Gastroesophageal sphincter (tissue), 3 donors: ENCODE measurements at regions not wholly inside any gene's neighbourhood (a gene's known extent, or its start where the extent isn't known, plus 50 kb on each side); places are given as distances from the start of the nearest gene placed in this dataset.

Experiments
- EP300 ChIP-seq: sonication (generic); formaldehyde crosslinking; IDR thresholded peaks from one replicate; pipeline ENCODE4 v1.6.1; 2017; ENCODE audit warnings: antibody characterized with exemption, mild to moderate bottlenecking
- POLR2A ChIP-seq, 2 donors: fragments of 450-650 bp; IDR thresholded peaks; one replicate each; pipeline ENCODE4 v1.6.1; 2017; ENCODE audit warnings: antibody characterized with exemption in 2 of 2, mild to moderate bottlenecking in 2 of 2, moderate library complexity in 1 of 2
- TF ChIP-seq, protein P1 (sequence below), 4 experiments: fragments of 200-600 bp in 2 of 4; fragments of 450-650 bp in 2 of 4; sonication (generic) in 1 of 4; IDR thresholded peaks; one replicate each; pipeline ENCODE4 v1.5.1; 2017 to 2019; ENCODE audit warnings: antibody characterized with exemption in 4 of 4, mild to moderate bottlenecking in 2 of 4, moderate library complexity in 2 of 4

DNA sequence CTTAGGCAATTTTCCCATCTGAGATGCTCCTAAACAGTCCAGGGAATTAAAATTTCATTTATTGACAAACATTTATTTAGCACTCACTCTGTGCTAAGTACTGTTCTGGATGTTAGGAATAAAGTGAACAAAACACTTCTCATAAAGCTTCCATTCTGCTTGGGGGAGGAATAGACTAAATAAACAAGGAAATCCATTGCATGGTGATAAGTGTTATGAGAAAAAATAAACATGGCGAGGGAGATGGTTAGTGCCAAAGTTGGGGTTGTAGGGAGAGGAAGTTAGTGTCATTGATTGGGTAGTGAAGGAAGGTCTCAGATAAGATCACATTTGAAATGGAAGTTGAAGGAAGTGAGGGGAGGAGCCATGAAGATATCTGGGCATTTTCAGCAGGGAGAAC lies 72.2 kb upstream of the CES5A start:
- TF ChIP-seq EP300: no peak
- TF ChIP-seq POLR2A (IDR thresholded peaks at IDR 0.05): no peak
- TF ChIP-seq, protein P1, sequence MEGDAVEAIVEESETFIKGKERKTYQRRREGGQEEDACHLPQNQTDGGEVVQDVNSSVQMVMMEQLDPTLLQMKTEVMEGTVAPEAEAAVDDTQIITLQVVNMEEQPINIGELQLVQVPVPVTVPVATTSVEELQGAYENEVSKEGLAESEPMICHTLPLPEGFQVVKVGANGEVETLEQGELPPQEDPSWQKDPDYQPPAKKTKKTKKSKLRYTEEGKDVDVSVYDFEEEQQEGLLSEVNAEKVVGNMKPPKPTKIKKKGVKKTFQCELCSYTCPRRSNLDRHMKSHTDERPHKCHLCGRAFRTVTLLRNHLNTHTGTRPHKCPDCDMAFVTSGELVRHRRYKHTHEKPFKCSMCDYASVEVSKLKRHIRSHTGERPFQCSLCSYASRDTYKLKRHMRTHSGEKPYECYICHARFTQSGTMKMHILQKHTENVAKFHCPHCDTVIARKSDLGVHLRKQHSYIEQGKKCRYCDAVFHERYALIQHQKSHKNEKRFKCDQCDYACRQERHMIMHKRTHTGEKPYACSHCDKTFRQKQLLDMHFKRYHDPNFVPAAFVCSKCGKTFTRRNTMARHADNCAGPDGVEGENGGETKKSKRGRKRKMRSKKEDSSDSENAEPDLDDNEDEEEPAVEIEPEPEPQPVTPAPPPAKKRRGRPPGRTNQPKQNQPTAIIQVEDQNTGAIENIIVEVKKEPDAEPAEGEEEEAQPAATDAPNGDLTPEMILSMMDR (IDR thresholded peaks at IDR 0.05): no peak
